ENCODE measurements at regions not wholly inside any gene's neighbourhood (a gene's known extent, or its start where the extent isn't known, plus 50 kb on each side); places are given as distances from the start of the nearest gene placed in this dataset.

DNA sequence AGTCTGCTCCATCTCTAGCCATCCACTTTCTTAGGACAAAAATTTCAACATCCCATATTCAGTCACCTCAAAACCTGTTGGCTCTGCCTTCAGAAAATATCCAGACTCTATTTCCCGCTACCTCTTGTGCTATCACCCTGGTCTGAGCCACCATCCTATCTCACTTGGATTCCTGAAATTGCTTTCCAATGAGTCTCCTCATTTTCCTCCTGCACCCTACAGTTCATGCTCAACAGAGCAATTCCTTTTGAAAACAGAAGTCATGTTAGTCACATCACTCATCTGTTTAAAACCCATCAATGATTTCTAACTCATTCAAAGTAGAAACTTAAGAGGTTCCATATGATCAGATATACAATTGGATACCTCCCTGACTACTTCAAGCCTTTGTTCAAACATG lies 229.9 kb downstream of the ADGRG6 start:
- H3K4me3 ChIP-seq (ENCODE audit: low read length in 2 of 2) = no peak overlapping the region
- H3K27me3 ChIP-seq (ENCODE audit: control insufficient read depth in 2 of 2, insufficient read depth in 1 of 2, low read length in 1 of 2) = no peaks in the 10 kb centered on the region
- WGBS = 97% methylated on average over 1 of the region's 1 CpG
- no peaks in the 10 kb centered on the region for H3K36me3 ChIP-seq (ENCODE audit: control insufficient read depth in 2 of 2, insufficient read depth in 2 of 2, low read length in 1 of 2)
- peaks cover 0 to 16% of the 10 kb centered on the region in 2 donors for H3K9me3 ChIP-seq (ENCODE audit: control insufficient read depth in 2 of 2, insufficient read depth in 1 of 2, low read length in 1 of 2)
- no peak for DNase-seq (ENCODE audit: low read depth in 6 of 9, low spot score in 9 of 9)
- no peaks in the 10 kb centered on the region for H3K4me1 ChIP-seq (ENCODE audit: control insufficient read depth in 2 of 2, insufficient read depth in 2 of 2, low read length in 2 of 2)
- no peak overlapping the region for H3K27ac ChIP-seq (ENCODE audit: low read depth in 1 of 2, low read length in 1 of 2)

DNA sequence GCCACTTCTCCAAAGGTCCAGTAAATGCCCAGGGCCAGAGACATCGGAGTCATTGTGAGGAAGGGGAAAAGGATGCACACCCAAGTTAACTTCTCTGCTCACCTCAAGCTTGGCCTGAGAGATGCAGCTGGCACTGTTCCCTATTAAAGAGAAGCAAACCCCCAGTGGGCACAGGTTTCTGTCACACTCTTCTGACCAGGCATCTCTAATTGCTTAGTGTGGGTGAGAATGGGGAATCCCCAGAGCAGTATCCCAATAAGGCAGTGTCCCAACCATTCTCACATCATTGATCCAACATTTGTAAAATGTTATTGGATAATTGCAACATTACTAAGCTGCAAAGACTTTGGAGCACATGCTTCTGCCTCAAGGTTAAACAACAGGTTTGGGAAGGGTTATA lies 232.3 kb downstream of the ADGRG6 start:
- H3K9me3 ChIP-seq (ENCODE audit: control insufficient read depth in 2 of 2, insufficient read depth in 1 of 2, low read length in 1 of 2) = peaks cover 0 to 19% of the 10 kb centered on the region in 2 donors
- H3K27ac ChIP-seq (ENCODE audit: low read depth in 1 of 2, low read length in 1 of 2) = no peak overlapping the region
- no peak for DNase-seq (ENCODE audit: low read depth in 6 of 9, low spot score in 9 of 9)
- WGBS = 90% methylated on average over 1 of the region's 1 CpG
- no peaks in the 10 kb centered on the region for H3K27me3 ChIP-seq (ENCODE audit: control insufficient read depth in 2 of 2, insufficient read depth in 1 of 2, low read length in 1 of 2)
- H3K36me3 ChIP-seq (ENCODE audit: control insufficient read depth in 2 of 2, insufficient read depth in 2 of 2, low read length in 1 of 2) = no peaks in the 10 kb centered on the region
- H3K4me3 ChIP-seq (ENCODE audit: low read length in 2 of 2) = no peak overlapping the region
- H3K4me1 ChIP-seq (ENCODE audit: control insufficient read depth in 2 of 2, insufficient read depth in 2 of 2, low read length in 2 of 2) = no peaks in the 10 kb centered on the region

DNA sequence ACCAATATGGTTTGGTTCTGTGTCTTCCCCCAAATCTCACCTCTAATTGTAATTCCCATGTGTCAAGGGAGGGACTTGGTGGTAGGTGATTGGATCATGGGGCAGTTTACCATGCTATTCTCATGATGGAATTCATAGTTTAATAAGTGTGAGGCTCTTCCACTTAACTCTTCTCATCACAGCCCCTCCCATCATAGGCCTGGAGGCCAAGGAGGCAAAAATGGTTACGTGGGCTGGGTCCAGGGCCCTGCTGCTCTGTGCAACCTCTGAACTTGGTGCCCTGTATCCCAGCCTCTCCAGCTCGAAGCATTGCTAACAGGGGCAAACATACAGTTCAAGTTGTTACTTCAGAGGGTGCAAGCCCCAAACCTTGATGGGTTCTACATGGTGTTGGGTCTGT lies 232.7 kb downstream of the ADGRG6 start:
- Histone ChIP-seq H3K4me1 (ENCODE audit: control insufficient read depth in 2 of 2, insufficient read depth in 2 of 2, low read length in 2 of 2) (no peaks in the 10 kb centered on the region), H3K9me3 (ENCODE audit: control insufficient read depth in 2 of 2, insufficient read depth in 1 of 2, low read length in 1 of 2) (peaks cover 0 to 19% of the 10 kb centered on the region in 2 donors), H3K4me3 (ENCODE audit: low read length in 2 of 2) (no peak overlapping the region), H3K27me3 (ENCODE audit: control insufficient read depth in 2 of 2, insufficient read depth in 1 of 2, low read length in 1 of 2) (no peaks in the 10 kb centered on the region), H3K27ac (ENCODE audit: low read depth in 1 of 2, low read length in 1 of 2) (no peak overlapping the region), H3K36me3 (ENCODE audit: control insufficient read depth in 2 of 2, insufficient read depth in 2 of 2, low read length in 1 of 2) (no peaks in the 10 kb centered on the region)
- WGBS = 76% methylated on average over 2 of the region's 2 CpGs
- DNase-seq (ENCODE audit: low read depth in 6 of 9, low spot score in 9 of 9) = no peak

DNA sequence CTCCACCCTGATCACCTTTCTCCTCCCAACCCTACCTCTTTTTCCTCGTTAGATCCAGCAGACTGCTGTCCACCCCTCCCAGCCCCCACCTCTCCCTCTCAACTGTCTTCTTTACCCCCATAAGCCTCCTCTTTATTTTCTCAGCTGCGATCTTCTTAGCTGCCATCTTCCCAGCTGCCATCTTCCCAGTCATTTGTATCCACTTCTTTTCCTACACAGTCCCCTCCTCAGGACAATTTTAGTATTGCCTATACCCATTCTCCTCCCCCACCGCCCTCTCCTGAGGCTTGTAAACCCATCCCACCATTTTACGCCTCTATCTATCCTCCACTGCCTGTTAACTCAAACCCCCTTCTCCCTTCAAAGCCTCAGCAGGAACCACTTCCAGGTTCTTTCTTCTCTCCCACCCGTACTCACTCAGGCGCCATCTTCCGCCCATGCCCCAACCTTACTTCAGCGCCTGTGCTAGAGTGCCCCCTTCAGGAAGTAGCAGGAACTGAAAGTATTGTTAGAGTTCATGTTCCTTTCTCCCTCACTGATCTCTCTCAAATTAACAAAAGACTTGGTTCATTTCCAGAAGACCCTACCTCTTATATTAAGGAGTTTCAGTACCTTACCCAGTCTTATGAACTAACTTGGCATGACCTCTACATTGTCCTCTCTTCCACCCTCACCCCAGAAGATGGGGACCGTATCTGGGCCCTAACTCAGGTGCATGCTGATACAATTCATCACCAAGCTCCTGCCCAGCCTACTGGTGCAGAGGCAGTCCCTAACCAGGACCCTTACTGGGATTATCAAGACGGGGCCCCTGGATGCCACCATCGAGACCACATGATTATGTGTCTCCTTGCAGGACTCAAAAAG lies 236.0 kb downstream of the ADGRG6 start:
- DNase-seq (ENCODE audit: low read depth in 6 of 9, low spot score in 9 of 9) = peak in 1 of 9 donors; percentile 12
- 86% methylated on average over 11 of the region's 11 CpGs for WGBS
- Histone ChIP-seq H3K36me3 (ENCODE audit: control insufficient read depth in 2 of 2, insufficient read depth in 2 of 2, low read length in 1 of 2) (no peaks in the 10 kb centered on the region), H3K4me3 (ENCODE audit: low read length in 2 of 2) (no peak overlapping the region), H3K27me3 (ENCODE audit: control insufficient read depth in 2 of 2, insufficient read depth in 1 of 2, low read length in 1 of 2) (no peaks in the 10 kb centered on the region), H3K27ac (ENCODE audit: low read depth in 1 of 2, low read length in 1 of 2) (no peak overlapping the region), H3K9me3 (ENCODE audit: control insufficient read depth in 2 of 2, insufficient read depth in 1 of 2, low read length in 1 of 2) (peaks cover 0 to 19% of the 10 kb centered on the region in 2 donors), H3K4me1 (ENCODE audit: control insufficient read depth in 2 of 2, insufficient read depth in 2 of 2, low read length in 2 of 2) (no peaks in the 10 kb centered on the region)

DNA sequence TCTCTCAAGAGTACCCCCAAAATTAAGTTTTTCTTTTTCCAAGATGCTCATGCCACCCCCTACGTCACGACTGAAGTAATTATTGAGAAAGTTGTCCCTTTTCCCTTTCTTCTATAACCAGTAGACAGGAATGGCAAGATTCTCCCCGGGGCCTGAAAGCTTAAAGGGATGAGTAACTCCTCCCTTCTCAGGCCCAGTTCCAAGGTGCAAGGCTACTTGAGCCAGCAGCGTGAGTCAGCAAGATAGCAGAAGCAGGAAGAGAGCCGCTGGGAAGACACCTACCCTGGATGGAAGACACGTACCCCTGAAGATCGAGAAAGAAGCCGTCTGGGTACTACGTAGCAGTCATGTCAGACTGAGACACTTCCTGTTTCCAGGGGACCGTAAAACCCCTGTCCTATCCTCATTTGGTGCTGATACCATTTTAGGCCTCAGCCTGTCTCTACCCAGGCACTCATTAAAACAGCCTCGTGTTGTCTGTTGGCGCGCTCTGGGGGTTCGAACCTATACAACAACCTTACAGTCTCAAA lies 241.0 kb downstream of the ADGRG6 start:
- Histone ChIP-seq H3K4me3 (ENCODE audit: low read length in 2 of 2) (no peak overlapping the region), H3K4me1 (ENCODE audit: control insufficient read depth in 2 of 2, insufficient read depth in 2 of 2, low read length in 2 of 2) (peaks cover 3 to 14% of the 10 kb centered on the region in 2 donors), H3K36me3 (ENCODE audit: control insufficient read depth in 2 of 2, insufficient read depth in 2 of 2, low read length in 1 of 2) (no peaks in the 10 kb centered on the region), H3K27me3 (ENCODE audit: control insufficient read depth in 2 of 2, insufficient read depth in 1 of 2, low read length in 1 of 2) (no peaks in the 10 kb centered on the region), H3K9me3 (ENCODE audit: control insufficient read depth in 2 of 2, insufficient read depth in 1 of 2, low read length in 1 of 2) (no peaks in the 10 kb centered on the region), H3K27ac (ENCODE audit: low read depth in 1 of 2, low read length in 1 of 2) (no peak overlapping the region)
- WGBS = 94% methylated on average over 14 of the region's 14 CpGs
- no peak for DNase-seq (ENCODE audit: low read depth in 6 of 9, low spot score in 9 of 9)

DNA sequence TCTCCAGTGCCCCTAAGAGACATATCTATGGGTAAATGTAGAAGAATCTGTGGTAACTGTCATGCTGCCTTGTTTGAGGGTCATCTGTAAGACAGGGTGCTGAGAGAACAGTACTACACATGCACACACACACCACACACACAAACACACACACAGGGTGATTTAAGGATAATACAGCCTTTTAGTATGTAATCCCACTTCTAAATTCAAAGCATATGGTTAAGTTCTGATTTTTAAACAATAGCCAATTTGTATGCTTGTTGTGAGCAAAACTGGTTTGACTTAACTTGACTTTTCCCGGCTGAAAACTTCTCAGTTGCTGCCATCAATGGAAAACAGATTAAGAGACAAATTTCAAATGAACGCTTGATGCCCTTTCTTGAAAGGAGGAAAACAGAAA lies 241.8 kb downstream of the ADGRG6 start:
- Histone ChIP-seq H3K4me3 (ENCODE audit: low read length in 2 of 2) (no peak overlapping the region), H3K36me3 (ENCODE audit: control insufficient read depth in 2 of 2, insufficient read depth in 2 of 2, low read length in 1 of 2) (no peaks in the 10 kb centered on the region), H3K9me3 (ENCODE audit: control insufficient read depth in 2 of 2, insufficient read depth in 1 of 2, low read length in 1 of 2) (no peaks in the 10 kb centered on the region), H3K27me3 (ENCODE audit: control insufficient read depth in 2 of 2, insufficient read depth in 1 of 2, low read length in 1 of 2) (no peaks in the 10 kb centered on the region), H3K27ac (ENCODE audit: low read depth in 1 of 2, low read length in 1 of 2) (no peak overlapping the region), H3K4me1 (ENCODE audit: control insufficient read depth in 2 of 2, insufficient read depth in 2 of 2, low read length in 2 of 2) (peaks cover 3 to 14% of the 10 kb centered on the region in 2 donors)
- DNase-seq (ENCODE audit: low read depth in 6 of 9, low spot score in 9 of 9) = no peak
- 76% methylated on average over 2 of the region's 2 CpGs for WGBS

DNA sequence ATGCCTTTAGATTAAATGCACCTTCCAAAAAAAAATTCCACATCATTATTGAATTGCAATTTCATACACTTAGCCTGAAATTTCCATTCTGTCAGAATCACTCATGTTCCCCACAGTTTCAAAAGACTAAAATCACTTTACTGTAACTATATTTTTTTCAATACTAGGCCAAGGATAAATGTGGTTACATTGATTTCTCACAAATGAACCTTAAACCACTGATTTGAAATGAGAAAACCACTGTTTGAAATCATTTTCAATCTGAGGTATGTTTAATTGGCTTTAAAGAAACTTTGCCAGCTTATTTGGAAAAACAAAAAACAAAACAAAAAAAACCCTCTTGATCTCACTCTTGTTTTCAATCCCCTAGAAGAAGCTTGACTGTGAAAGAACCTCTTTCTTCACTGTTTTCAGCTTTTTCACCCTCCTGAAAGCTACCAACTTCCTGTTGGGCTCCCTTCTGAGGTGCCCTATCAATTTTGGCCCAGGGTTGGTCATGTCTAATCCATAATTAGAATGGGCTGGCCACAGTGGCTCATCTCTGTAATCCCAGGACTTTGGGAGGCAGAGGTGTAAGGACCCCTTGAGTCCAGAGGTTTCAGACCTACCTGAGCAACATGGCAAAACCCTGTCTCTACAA lies 242.5 kb downstream of the ADGRG6 start:
- H3K36me3 ChIP-seq (ENCODE audit: control insufficient read depth in 2 of 2, insufficient read depth in 2 of 2, low read length in 1 of 2) = no peaks in the 10 kb centered on the region
- H3K27ac ChIP-seq (ENCODE audit: low read depth in 1 of 2, low read length in 1 of 2) = no peak overlapping the region
- H3K4me3 ChIP-seq (ENCODE audit: low read length in 2 of 2) = no peak overlapping the region
- no peak for DNase-seq (ENCODE audit: low read depth in 6 of 9, low spot score in 9 of 9)
- H3K9me3 ChIP-seq (ENCODE audit: control insufficient read depth in 2 of 2, insufficient read depth in 1 of 2, low read length in 1 of 2) = no peaks in the 10 kb centered on the region
- H3K27me3 ChIP-seq (ENCODE audit: control insufficient read depth in 2 of 2, insufficient read depth in 1 of 2, low read length in 1 of 2) = no peaks in the 10 kb centered on the region
- peaks cover 3 to 14% of the 10 kb centered on the region in 2 donors for H3K4me1 ChIP-seq (ENCODE audit: control insufficient read depth in 2 of 2, insufficient read depth in 2 of 2, low read length in 2 of 2)

DNA sequence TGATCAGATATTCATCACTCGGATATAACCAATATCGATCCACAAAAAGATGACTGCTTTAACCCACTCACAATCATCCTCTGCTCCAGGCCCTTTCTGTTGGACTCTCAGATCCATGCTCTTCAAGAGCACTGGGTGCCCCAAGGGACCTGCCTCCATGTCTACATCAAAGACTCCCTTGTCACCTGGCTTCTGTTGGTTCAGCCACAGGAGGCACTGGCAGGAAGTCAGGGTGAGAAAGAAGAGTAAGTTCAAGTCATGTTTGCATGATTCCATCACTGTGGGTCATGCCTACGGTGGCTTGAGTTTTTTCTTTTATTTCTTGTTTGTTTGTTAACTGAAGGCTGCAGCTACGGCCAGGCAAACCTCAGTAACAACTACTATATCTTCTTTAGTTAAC lies 243.3 kb downstream of the ADGRG6 start:
- no peaks in the 10 kb centered on the region for H3K27me3 ChIP-seq (ENCODE audit: control insufficient read depth in 2 of 2, insufficient read depth in 1 of 2, low read length in 1 of 2)
- no peaks in the 10 kb centered on the region for H3K9me3 ChIP-seq (ENCODE audit: control insufficient read depth in 2 of 2, insufficient read depth in 1 of 2, low read length in 1 of 2)
- peak in 5 of 9 donors; percentile 16 to 62 (median 31) for DNase-seq (ENCODE audit: low read depth in 6 of 9, low spot score in 9 of 9)
- peaks cover 3 to 14% of the 10 kb centered on the region in 2 donors for H3K4me1 ChIP-seq (ENCODE audit: control insufficient read depth in 2 of 2, insufficient read depth in 2 of 2, low read length in 2 of 2)
- H3K36me3 ChIP-seq (ENCODE audit: control insufficient read depth in 2 of 2, insufficient read depth in 2 of 2, low read length in 1 of 2) = no peaks in the 10 kb centered on the region
- 73% methylated on average over 4 of the region's 4 CpGs for WGBS
- H3K4me3 ChIP-seq (ENCODE audit: low read length in 2 of 2) = no peak overlapping the region
- no peak overlapping the region for H3K27ac ChIP-seq (ENCODE audit: low read depth in 1 of 2, low read length in 1 of 2)

DNA sequence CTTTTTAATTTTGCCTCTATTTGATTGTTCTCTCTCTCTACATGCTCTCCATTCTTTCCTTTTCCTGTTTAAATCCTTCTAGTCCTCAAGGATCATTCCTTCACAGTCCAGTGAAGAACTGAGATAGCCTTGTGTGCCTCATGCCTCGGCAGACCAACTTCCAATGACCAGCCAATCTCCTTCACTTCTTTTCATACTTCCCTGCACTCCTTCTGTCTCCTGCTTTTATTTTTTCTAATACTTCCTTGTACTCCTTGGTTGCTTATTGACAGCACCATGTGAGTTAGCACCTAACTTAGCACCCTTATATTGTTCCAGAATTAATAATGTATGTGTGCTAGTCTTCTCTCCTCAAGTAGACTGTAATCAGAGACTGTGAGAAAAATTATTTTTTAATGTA lies 246.8 kb downstream of the ADGRG6 start:
- Histone ChIP-seq H3K36me3 (ENCODE audit: control insufficient read depth in 2 of 2, insufficient read depth in 2 of 2, low read length in 1 of 2) (no peaks in the 10 kb centered on the region), H3K4me3 (ENCODE audit: low read length in 2 of 2) (no peak overlapping the region), H3K9me3 (ENCODE audit: control insufficient read depth in 2 of 2, insufficient read depth in 1 of 2, low read length in 1 of 2) (no peaks in the 10 kb centered on the region), H3K27me3 (ENCODE audit: control insufficient read depth in 2 of 2, insufficient read depth in 1 of 2, low read length in 1 of 2) (no peaks in the 10 kb centered on the region), H3K27ac (ENCODE audit: low read depth in 1 of 2, low read length in 1 of 2) (no peak overlapping the region), H3K4me1 (ENCODE audit: control insufficient read depth in 2 of 2, insufficient read depth in 2 of 2, low read length in 2 of 2) (peaks cover 6 to 24% of the 10 kb centered on the region in 2 donors)
- no peak for DNase-seq (ENCODE audit: low read depth in 6 of 9, low spot score in 9 of 9)
- 100% methylated on average over 1 of the region's 1 CpG for WGBS
